ENCODE measurements at regions not wholly inside any gene's neighbourhood (a gene's known extent, or its start where the extent isn't known, plus 50 kb on each side); places are given as distances from the start of the nearest gene placed in this dataset.

DNA sequence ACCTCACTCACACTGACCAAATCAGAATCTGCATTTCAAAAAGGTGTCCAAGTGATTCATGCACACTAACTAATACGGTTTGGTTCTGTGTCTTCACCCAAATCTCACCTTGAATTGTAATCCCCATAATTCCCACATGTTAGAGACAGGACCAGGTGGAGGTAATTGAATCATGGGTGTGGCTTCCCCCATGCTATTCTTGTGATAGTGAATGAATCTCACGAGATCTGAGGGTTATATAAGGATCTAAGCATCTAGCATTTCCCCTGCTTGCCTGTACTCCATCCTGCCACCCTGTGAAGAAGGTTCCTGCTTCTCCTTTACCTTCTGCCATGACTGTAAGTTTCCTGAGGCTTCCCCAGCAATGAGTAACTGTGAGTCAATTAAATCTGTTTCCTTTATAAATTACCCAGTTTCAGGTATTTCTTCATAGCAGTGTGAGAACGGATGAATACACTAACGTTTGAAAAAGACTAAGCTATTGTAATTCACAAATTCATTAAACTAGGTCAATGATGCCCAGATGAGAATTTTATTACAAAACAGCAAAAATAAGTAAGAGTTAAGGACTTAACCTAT is 759.1 kb downstream of the GALC start:
- DNase-seq (ENCODE audit: low read depth): no peak

DNA sequence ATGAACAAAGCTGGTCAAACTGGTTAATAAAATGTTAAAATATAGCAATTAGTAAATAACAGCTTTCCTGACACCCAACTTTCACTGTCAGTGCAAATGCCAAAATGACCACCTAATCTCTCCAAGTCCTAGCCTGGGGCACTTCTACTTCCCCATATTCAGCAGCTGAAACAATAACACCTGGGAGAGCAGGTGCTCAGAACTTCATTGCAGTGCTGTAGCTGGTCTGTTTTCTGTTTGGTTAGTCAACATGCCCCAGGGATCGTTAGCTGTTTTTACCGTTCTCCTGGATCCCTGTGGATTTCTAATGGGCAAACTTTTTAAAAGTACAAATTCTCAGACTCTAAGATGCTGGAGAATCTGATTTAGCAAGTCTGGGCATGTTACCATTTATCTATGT is 759.7 kb downstream of the GALC start:
- no peak for DNase-seq (ENCODE audit: low read depth)

GRCh38 chr14:87231336-87232026 is 761.5 kb downstream of the GALC start:
- no peak for DNase-seq (ENCODE audit: low read depth)

DNA sequence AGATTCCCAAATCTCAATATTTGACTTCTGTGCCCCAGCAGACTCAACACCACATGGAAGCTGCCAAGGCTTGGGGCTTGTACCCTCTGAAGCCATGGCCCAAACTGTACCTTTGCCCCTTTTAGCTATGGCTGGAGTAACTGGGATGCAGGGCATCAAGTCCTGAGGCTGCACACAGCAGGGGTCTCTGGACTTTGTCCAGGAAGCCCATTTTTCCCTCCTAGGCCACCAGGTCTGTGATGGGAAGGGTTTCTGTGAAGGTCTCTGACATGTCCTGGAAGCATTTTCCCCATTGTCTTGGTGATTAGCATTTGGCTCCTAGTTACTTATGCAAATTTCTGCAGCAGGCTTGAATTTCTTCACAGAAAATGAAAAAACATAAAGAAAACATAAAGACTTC is 762.3 kb downstream of the GALC start:
- no peak for DNase-seq (ENCODE audit: low read depth)

DNA sequence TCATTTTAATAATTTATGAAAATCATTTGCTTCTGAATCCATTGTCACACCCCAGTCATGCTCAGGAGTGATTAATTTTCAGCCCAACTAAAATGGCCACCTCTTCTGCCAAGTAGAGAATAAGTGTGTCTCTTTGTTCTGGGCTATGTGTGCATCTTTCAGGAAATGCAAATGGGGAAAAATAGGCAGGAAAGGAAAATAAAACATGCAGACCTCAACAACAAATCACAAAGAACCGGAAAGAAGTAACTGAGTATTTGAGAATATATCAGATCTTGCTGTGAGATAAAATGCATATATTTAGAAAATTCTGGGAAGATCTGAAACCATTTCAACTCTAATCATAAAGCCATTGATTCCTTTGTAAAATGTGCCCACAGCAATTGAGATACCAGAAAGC is 763.9 kb downstream of the GALC start:
- no peak for DNase-seq (ENCODE audit: low read depth)

DNA sequence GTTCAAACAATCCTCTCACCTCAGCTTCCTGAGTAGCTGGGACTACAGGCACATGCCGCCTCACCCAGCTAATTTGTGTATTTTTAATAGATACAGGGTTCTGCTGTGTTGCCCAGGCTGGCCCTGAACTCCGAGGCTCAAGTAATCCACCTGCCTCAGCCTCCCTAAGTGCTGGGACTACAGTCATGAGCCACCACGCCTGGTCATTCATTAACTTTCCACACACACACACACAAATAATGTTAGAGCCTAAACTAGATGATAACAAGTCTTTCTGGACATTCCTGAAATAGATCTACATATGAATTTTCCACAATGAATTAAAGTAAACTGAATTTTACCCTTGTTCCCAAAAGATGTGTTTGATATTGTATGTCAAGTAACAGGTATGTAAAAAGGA is 776.0 kb downstream of the GALC start:
- no peak for DNase-seq (ENCODE audit: low read depth)

DNA sequence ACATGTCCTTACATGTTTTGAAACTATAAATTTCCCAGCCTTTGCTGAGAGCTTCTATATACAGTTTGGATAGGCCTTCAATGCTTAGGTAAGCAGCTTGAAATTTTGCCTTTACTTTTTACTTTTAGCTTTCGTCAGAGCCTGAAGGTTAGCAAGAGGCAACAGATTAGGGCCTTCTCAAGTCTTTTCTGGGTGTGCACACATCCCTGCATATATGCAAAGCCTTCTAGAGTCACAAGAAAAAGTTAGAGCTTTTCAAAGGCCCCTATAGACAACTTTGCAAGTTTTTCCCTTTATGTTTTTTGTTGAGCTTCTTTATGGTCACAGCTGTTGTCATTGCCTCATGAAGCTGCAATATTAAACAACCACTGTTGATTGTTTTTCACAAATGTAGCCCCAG is 778.4 kb downstream of the GALC start:
- DNase-seq (ENCODE audit: low read depth): no peak

- no peak for DNase-seq (ENCODE audit: low read depth)
Measured at GRCh38 chr14:87207756-87208155, 785.2 kb downstream of the GALC start.

DNA sequence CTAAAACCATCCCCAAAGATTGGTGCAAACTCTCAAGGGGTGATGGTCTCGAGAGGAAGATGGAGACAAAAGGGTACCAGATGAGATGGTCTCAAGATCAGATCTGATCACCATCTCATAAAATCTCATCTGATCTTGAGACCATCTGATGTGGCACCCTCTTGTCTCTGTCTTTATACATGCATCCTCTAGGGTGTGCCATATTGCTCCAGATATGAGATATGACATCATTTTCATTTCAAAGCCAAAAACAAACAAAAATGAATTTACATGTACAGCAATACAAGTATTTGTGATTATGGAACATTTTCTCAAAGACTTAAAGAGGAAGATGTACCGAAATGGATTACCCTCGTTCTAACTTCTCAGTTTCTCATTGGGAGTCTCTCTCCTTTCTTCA is 787.2 kb downstream of the GALC start:
- DNase-seq (ENCODE audit: low read depth): no peak

DNA sequence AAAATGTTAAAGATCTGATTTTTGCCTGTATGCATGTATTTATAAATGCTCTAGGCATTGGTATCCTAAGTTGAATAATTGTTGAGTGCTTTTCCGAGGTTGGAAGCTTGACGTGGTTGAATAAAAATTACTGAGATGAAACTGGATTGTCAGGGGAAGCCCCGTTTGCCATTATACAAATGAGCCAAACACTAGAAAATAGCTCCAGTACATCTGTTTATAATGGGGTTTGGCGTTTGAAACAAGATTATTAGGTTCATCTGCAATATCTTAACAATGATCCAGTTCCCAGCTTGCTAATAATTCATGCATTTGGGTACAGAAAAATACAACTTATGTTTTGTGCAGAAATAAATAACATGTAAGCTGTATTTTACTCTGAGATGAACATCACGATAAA is 789.6 kb downstream of the GALC start:
- DNase-seq (ENCODE audit: low read depth): no peak

- DNase-seq (ENCODE audit: low read depth): no peak
Measured at GRCh38 chr14:87199381-87199780, 793.6 kb downstream of the GALC start.

- no peak for DNase-seq (ENCODE audit: low read depth)
Measured at GRCh38 chr14:87196436-87196835, 796.5 kb downstream of the GALC start.

GRCh38 chr14:87187786-87188185 is 805.2 kb downstream of the GALC start:
- no peak for DNase-seq (ENCODE audit: low read depth)

DNA sequence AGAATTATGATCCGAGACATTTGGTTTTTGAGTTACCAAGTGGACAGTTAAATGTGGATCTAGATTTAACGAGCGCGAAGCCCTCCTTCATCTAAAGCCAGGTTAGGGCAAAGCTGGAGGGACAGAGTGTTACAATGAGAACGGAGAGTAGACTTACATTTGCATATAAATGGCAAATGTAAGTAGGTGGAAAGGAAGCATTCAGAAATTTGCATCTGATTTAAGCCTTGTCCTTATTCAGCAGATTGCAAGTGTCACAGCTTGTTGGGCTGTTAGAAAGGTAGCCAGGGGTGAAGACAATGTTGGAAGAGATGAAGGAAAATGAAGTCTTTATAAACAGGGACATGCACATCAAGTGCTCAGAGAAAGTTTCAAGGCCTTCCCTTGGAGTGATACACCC is 806.2 kb downstream of the GALC start:
- DNase-seq (ENCODE audit: low read depth): no peak

DNA sequence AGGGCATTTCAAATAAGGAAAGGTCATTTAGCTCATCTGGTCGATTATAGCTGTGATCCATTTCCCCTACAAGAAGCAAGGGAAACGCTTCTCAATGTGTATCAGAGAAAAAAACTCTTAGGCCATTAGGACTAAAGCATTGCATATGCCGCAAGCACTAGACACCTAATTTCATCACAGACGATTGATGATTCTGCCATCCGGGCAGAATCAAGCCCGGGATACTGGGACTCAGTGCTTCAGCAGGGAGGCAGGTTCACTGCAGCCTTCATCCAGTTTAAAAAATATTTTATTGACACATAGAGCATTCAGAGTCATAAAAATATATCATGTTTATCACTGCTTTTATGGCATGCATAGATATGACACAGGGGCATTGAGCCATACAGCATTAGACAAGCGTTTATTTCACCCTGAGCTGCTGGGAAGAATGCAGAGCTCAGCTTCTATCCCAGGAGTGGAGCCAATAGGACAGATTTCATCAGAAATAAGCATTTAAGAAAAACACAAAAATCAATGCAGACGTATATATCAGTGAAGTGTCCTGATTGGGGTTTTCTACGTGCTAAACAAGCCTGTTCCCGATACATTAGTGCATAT is 806.9 kb downstream of the GALC start:
- no peak for DNase-seq (ENCODE audit: low read depth)

DNA sequence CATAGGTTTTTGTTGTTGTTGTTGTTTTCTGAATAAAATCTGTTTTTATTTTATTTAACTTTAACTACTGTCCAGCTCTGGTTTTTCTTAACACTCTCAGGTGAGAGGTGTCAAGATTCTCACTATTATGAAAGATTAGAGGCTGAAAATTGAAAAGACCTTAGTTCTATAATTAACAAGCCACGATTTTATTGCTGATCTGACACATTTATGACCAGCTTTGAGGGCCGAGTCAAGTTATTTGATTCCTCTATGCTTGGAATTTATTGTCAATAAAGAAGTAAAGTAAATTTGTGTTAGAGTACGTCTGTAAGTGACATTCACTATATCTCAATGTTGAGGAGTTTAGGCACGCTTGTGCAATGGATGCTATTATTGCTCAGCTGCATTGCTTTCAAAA is 808.8 kb downstream of the GALC start:
- DNase-seq (ENCODE audit: low read depth): no peak

DNA sequence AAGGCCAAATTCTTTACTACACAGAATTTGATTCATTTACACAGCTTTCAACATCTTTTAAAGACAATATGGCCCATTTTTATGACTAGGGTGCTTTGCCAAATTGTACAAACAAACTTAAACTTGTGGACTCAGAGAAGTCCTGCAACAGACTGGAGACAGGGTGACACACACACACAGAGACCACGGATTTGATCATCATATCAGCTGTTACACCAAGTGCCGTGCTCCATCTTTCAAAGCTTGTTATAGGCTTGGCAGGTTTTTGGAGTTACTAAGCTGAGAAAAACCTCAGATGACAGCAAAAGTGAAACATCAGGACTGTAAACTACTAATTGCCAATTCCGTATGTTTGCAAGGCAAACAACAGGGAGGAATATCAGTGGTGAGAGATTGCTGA is 811.7 kb downstream of the GALC start:
- DNase-seq (ENCODE audit: low read depth): no peak

- no peak for DNase-seq (ENCODE audit: low read depth)
Measured at GRCh38 chr14:87179936-87180335, 813.0 kb downstream of the GALC start.

GRCh38 chr14:87178277-87178676 is 814.7 kb downstream of the GALC start:
- no peak for DNase-seq (ENCODE audit: low read depth)

- no peak for DNase-seq (ENCODE audit: low read depth)
Measured at GRCh38 chr14:87175175-87175574, 817.8 kb downstream of the GALC start.

- DNase-seq (ENCODE audit: low read depth): no peak
Measured at GRCh38 chr14:87171141-87171540, 821.8 kb downstream of the GALC start.

- no peak for DNase-seq (ENCODE audit: low read depth)
Measured at GRCh38 chr14:87170179-87170578, 822.8 kb downstream of the GALC start.

DNA sequence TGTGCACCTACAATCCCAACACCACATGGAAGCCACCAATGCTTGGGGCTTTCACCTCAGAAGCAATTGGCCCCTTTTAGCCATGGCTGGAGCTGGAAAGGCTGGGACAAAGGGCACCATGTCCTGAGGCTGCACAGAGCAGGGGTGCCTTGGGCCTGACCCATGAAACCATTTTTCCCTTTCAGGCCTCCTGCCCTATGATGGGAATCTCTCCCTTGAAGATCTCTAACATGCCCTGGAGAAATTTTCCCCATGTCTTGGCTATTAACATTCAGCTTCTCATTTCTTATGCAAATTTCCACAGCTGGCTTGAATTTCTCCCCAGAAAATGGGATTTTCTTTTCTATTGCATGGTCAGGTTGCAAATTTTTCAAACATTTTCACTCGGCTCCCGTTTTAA is 823.6 kb downstream of the GALC start:
- DNase-seq (ENCODE audit: low read depth): no peak

GRCh38 chr14:87161502-87161901 is 831.5 kb downstream of the GALC start:
- DNase-seq (ENCODE audit: low read depth): no peak

Data from stimulated activated CD8-positive, alpha-beta memory T cell treated with anti-CD3 and anti-CD28 coated beads, Interleukin-12 subunit alpha, Interleukin-12 subunit beta, amount 100 ng/mL, for 4 hours (primary cell).